MM.1S (cell line): ENCODE measurements at regions not wholly inside any gene's neighbourhood (a gene's known extent, or its start where the extent isn't known, plus 50 kb on each side); places are given as distances from the start of the nearest gene placed in this dataset.

Experiments
- DNase-seq: peaks from one replicate; pipeline ENCODE4 v3.0.0-alpha.2; 2015
- H2AFZ ChIP-seq: fragments of 300-600 bp; sonication (generic); 2 replicates; pipeline ENCODE4 v1.6.0; 2016; ENCODE audit warnings: antibody characterized with exemption, low read length
- H3F3A ChIP-seq: fragments of 300-600 bp; sonication (generic); 2 replicates; pipeline ENCODE4 v1.6.1; 2016; ENCODE audit warnings: mild to moderate bottlenecking, antibody characterized with exemption, low read length, moderate library complexity, mixed read lengths; ENCODE audit not compliant: insufficient read depth
- H3K27ac ChIP-seq: fragments of 300-600 bp; sonication (generic); 2 replicates; pipeline ENCODE4 v1.5.1; 2016; ENCODE audit warnings: mild to moderate bottlenecking, low read length
- H3K27me3 ChIP-seq: fragments of 300-600 bp; sonication (generic); replicated peaks from 2 replicates; pipeline ENCODE4 v1.6.0; 2016; ENCODE audit warnings: low read length; ENCODE audit not compliant: insufficient read depth
- H3K36me3 ChIP-seq: fragments of 300-600 bp; sonication (generic); replicated peaks from 2 replicates; pipeline ENCODE4 v1.6.1; 2016; ENCODE audit warnings: mild to moderate bottlenecking, low read length, mixed read lengths; ENCODE audit not compliant: insufficient read depth
- H3K4me1 ChIP-seq: fragments of 300-600 bp; sonication (generic); 2 replicates; pipeline ENCODE4 v1.6.1; 2016; ENCODE audit warnings: low read length, mixed read lengths
- H3K4me2 ChIP-seq: fragments of 300-600 bp; sonication (generic); 2 replicates; pipeline ENCODE4 v1.6.0; 2016; ENCODE audit warnings: low read depth, low read length
- H3K4me3 ChIP-seq: fragments of 300-600 bp; sonication (generic); 2 replicates; pipeline ENCODE4 v1.5.1; 2016; ENCODE audit warnings: low read length, mixed read lengths
- H3K79me2 ChIP-seq: fragments of 300-600 bp; sonication (generic); 2 replicates; pipeline ENCODE4 v1.6.1; 2016; ENCODE audit warnings: mixed run types, low read length, mixed read lengths
- H3K9ac ChIP-seq: fragments of 300-600 bp; sonication (generic); 2 replicates; pipeline ENCODE4 v1.6.1; 2016; ENCODE audit warnings: low read length, mixed read lengths
- H3K9me2 ChIP-seq: fragments of 300-600 bp; sonication (generic); replicated peaks from 2 replicates; pipeline ENCODE4 v1.6.1; 2016; ENCODE audit warnings: mild to moderate bottlenecking, low read length, mixed read lengths; ENCODE audit not compliant: insufficient read depth
- H3K9me3 ChIP-seq: fragments of 300-600 bp; sonication (generic); replicated peaks from 2 replicates; pipeline ENCODE4 v1.6.1; 2016; ENCODE audit warnings: mild to moderate bottlenecking, low read length, mixed read lengths; ENCODE audit not compliant: insufficient read depth
- H4K20me1 ChIP-seq: fragments of 300-600 bp; sonication (generic); 2 replicates; pipeline ENCODE4 v1.6.1; 2016; ENCODE audit warnings: mild to moderate bottlenecking, low read length, moderate library complexity, mixed read lengths; ENCODE audit not compliant: insufficient read depth
- EZH2 ChIP-seq: fragments of 300-600 bp; sonication (generic); optimal IDR thresholded peaks from 2 replicates; pipeline ENCODE3; 2017; ENCODE audit warnings: low read depth, mild to moderate bottlenecking, antibody characterized with exemption, low read length, mixed read lengths
- EZH2phosphoT487 ChIP-seq: fragments of 300-600 bp; sonication (generic); IDR thresholded peaks from 2 replicates; pipeline ENCODE4 v1.6.1; 2018; ENCODE audit warnings: antibody characterized with exemption, low read length
- TF ChIP-seq, protein P1 (sequence below): fragments of 300-600 bp; sonication (generic); IDR thresholded peaks from 2 replicates; pipeline ENCODE4 v1.5.1; 2016; ENCODE audit warnings: antibody characterized with exemption, low read length, mixed read lengths

- no peak for TF ChIP-seq EZH2
- no peak for TF ChIP-seq EZH2phosphoT487
- TF ChIP-seq, protein P1, sequence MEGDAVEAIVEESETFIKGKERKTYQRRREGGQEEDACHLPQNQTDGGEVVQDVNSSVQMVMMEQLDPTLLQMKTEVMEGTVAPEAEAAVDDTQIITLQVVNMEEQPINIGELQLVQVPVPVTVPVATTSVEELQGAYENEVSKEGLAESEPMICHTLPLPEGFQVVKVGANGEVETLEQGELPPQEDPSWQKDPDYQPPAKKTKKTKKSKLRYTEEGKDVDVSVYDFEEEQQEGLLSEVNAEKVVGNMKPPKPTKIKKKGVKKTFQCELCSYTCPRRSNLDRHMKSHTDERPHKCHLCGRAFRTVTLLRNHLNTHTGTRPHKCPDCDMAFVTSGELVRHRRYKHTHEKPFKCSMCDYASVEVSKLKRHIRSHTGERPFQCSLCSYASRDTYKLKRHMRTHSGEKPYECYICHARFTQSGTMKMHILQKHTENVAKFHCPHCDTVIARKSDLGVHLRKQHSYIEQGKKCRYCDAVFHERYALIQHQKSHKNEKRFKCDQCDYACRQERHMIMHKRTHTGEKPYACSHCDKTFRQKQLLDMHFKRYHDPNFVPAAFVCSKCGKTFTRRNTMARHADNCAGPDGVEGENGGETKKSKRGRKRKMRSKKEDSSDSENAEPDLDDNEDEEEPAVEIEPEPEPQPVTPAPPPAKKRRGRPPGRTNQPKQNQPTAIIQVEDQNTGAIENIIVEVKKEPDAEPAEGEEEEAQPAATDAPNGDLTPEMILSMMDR = no peak
- peak overlapping the region; percentile 67 for H3K4me2 ChIP-seq
These were observed 671.9 kb downstream of the NR2F1-AS1 start for GRCh38 chr5:92908952-92909601.

GRCh38 chr5:92907938-92908606 is 672.9 kb downstream of the NR2F1-AS1 start:
- H3K4me3 ChIP-seq = peak overlapping the region; percentile 9; the same call in 1 of the 2 replicates
- H3K4me1 ChIP-seq = peaks cover 33% of the 10 kb centered on the region
- TF ChIP-seq, protein P1 = no peak
- TF ChIP-seq EZH2 (no peak), EZH2phosphoT487 (no peak)
- DNase-seq = peak; percentile 91
- H3K4me2 ChIP-seq = peak overlapping the region; percentile 67
- peak overlapping the region; percentile 55 for H3K9ac ChIP-seq
- no peaks in the 10 kb centered on the region for H3K9me2 ChIP-seq
- H3K9me3 ChIP-seq = no peaks in the 10 kb centered on the region
- H3K27ac ChIP-seq = peak overlapping the region; percentile 98
- no peaks in the 10 kb centered on the region for H4K20me1 ChIP-seq
- H3K27me3 ChIP-seq = no peaks in the 10 kb centered on the region
- no peaks in the 10 kb centered on the region for H3K36me3 ChIP-seq
- H3K79me2 ChIP-seq = no peaks in the 10 kb centered on the region
- H2AFZ ChIP-seq = peak overlapping the region; percentile 36
- H3F3A ChIP-seq = peaks cover 26% of the 10 kb centered on the region

More at GRCh38 chr5:92908952-92909601, 671.9 kb downstream of the NR2F1-AS1 start:
- no peaks in the 10 kb centered on the region for H3K9me2 ChIP-seq
- H3F3A ChIP-seq = peaks cover 26% of the 10 kb centered on the region
- peak overlapping the region; percentile 48 for H3K9ac ChIP-seq
- H3K4me3 ChIP-seq = no peak overlapping the region; the same call in none of the 2 replicates
- no peaks in the 10 kb centered on the region for H3K36me3 ChIP-seq
- H3K9me3 ChIP-seq = no peaks in the 10 kb centered on the region
- peak overlapping the region; percentile 98 for H3K27ac ChIP-seq
- peak overlapping the region; percentile 35 for H2AFZ ChIP-seq
- DNase-seq = peak; percentile 71
- no peaks in the 10 kb centered on the region for H3K27me3 ChIP-seq
- no peaks in the 10 kb centered on the region for H3K79me2 ChIP-seq
- H3K4me1 ChIP-seq = peaks cover 33% of the 10 kb centered on the region
- no peaks in the 10 kb centered on the region for H4K20me1 ChIP-seq

DNA sequence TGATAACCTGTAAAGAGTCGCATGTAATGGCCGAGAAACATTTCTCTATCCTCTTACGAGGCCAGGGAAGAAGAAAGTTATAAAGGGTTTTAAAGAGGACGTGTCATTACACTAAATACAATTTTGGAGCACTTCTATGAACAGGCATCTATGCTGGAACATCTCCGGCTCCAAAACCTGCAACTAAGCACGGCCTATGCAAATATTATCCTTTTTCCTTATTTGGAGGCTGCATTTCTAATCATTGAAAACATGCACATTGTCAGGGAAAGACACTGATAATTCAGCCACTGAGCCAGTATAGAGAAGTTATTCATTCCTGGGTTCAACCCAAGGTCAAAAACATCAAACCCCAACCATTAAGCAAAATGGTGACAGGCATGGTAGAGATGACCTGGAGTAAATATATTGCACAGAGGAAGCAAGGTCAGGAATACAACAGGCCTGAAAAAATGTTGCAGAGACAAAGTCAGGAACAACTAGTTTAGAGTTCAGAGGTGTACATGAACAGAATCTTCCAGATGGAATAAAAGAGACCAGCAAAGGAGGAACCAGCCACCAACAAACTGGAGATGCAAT is 674.1 kb downstream of the NR2F1-AS1 start:
- Histone ChIP-seq H4K20me1 (no peaks in the 10 kb centered on the region), H2AFZ (no peak overlapping the region), H3K9ac (no peak overlapping the region), H3K27me3 (no peaks in the 10 kb centered on the region), H3K9me3 (no peaks in the 10 kb centered on the region), H3K9me2 (no peaks in the 10 kb centered on the region), H3F3A (peaks cover 26% of the 10 kb centered on the region), H3K4me1 (peaks cover 27% of the 10 kb centered on the region), H3K4me3 (no peak overlapping the region), H3K36me3 (no peaks in the 10 kb centered on the region), H3K27ac (peak overlapping the region; percentile 98), H3K4me2 (peak overlapping the region; percentile 67), H3K79me2 (no peaks in the 10 kb centered on the region)
- TF ChIP-seq EZH2phosphoT487 = no peak
- TF ChIP-seq, protein P1 = no peak
- no peak for TF ChIP-seq EZH2
- no peak for DNase-seq
